Keratinocyte (primary cell): ENCODE measurements at regions not wholly inside any gene's neighbourhood (a gene's known extent, or its start where the extent isn't known, plus 50 kb on each side); places are given as distances from the start of the nearest gene placed in this dataset.

ENCODE experiments used
- DNase-seq: peaks from one replicate; pipeline ENCODE4 v3.0.0-alpha.2; 2011; ENCODE audit warnings: low read depth, missing footprints, low spot score
- FAIRE-seq: peaks from 2 replicates; lab custom pipeline; 2011; peaks lifted over from hg19 to GRCh38; lab: Jason Lieb, UNC
- H2AFZ ChIP-seq: 2 replicates; pipeline ENCODE4 v1.6.0; 2012; ENCODE audit warnings: low read length, control low read depth, inconsistent platforms; ENCODE audit not compliant: control insufficient read depth
- H3K27ac ChIP-seq: 2 replicates; pipeline ENCODE4 v1.5.1; 2011; ENCODE audit warnings: low read length; ENCODE audit not compliant: control insufficient read depth, insufficient read depth
- H3K27me3 ChIP-seq: 3 replicates; pipeline ENCODE4 v1.6.0; 2011; ENCODE audit warnings: low read length; ENCODE audit not compliant: control insufficient read depth, insufficient read depth; ENCODE audit errors: extremely low read depth
- H3K36me3 ChIP-seq, 2 experiments: 2 replicates in 1 of 2; 3 replicates in 1 of 2; pipeline ENCODE4 v1.5.1; 2011; ENCODE audit warnings: low read length in 2 of 2, mild to moderate bottlenecking in 1 of 2; ENCODE audit not compliant: control insufficient read depth in 2 of 2, insufficient read depth in 2 of 2; ENCODE audit errors: extremely low read depth in 1 of 2
- H3K4me1 ChIP-seq: 3 replicates; pipeline ENCODE4 v1.5.1; 2011; ENCODE audit warnings: low read length; ENCODE audit not compliant: control insufficient read depth, insufficient read depth; ENCODE audit errors: extremely low read depth
- H3K4me2 ChIP-seq: 3 replicates; pipeline ENCODE4 v1.6.0; 2011; ENCODE audit warnings: low read depth, low read length; ENCODE audit not compliant: control insufficient read depth, insufficient read depth; ENCODE audit errors: extremely low read depth
- H3K4me3 ChIP-seq, 3 experiments: fragments of 200-600 bp in 1 of 3; sonication (generic) in 1 of 3; 2 replicates in 2 of 3; 3 replicates in 1 of 3; pipeline ENCODE4 v1.5.1; 2011 to 2016; ENCODE audit warnings: low read length in 3 of 3, mild to moderate bottlenecking in 3 of 3, control low read depth in 2 of 3, inconsistent platforms in 1 of 3, low read depth in 1 of 3, mixed read lengths in 1 of 3, mixed run types in 1 of 3, moderate library complexity in 1 of 3; ENCODE audit not compliant: control insufficient read depth in 2 of 3, insufficient read depth in 2 of 3; ENCODE audit errors: extremely low read depth in 1 of 3
- H3K79me2 ChIP-seq: 2 replicates; pipeline ENCODE4 v1.6.0; 2012; ENCODE audit warnings: low read length; ENCODE audit not compliant: control insufficient read depth, insufficient read depth
- H3K9ac ChIP-seq: 3 replicates; pipeline ENCODE4 v1.6.0; 2011; ENCODE audit warnings: low read length; ENCODE audit not compliant: control insufficient read depth, insufficient read depth; ENCODE audit errors: extremely low read depth
- H3K9me1 ChIP-seq: 3 replicates; pipeline ENCODE4 v1.6.0; 2011; ENCODE audit warnings: low read length; ENCODE audit not compliant: control insufficient read depth, insufficient read depth; ENCODE audit errors: extremely low read depth
- H3K9me3 ChIP-seq: 2 replicates; pipeline ENCODE4 v1.5.1; 2012; ENCODE audit warnings: low read depth, low read length; ENCODE audit not compliant: control insufficient read depth
- H4K20me1 ChIP-seq: 3 replicates; pipeline ENCODE4 v1.6.0; 2011; ENCODE audit warnings: low read length; ENCODE audit not compliant: control insufficient read depth, insufficient read depth; ENCODE audit errors: extremely low read depth
- EZH2 ChIP-seq: IDR thresholded peaks from one replicate; pipeline ENCODE4 v1.6.1; 2012; ENCODE audit warnings: inconsistent platforms, mild to moderate bottlenecking, low read length, moderate library complexity
- dilution Hi-C: fragments of 300-500 bp; cut with MboI; formaldehyde crosslinking; loops from one replicate; pipeline ENCODE4 v1.7.0; 2020; ENCODE audit warnings: low sequenced_read_pairs; ENCODE audit not compliant: extremely low pct_ligation_motif_present
- TF ChIP-seq, protein P1 (sequence below), 3 experiments: IDR thresholded peaks in 1 of 3; conservative IDR thresholded peaks in 1 of 3; optimal IDR thresholded peaks in 1 of 3; 2 replicates in 2 of 3; 3 replicates in 1 of 3; pipeline versions ENCODE3 to v1.5.1; 2011; ENCODE audit warnings: low read length in 3 of 3, mild to moderate bottlenecking in 3 of 3, moderate library complexity in 2 of 3, control low read depth in 1 of 3, inconsistent platforms in 1 of 3; ENCODE audit not compliant: insufficient read depth in 2 of 3; ENCODE audit errors: extremely low read depth in 1 of 3

DNA sequence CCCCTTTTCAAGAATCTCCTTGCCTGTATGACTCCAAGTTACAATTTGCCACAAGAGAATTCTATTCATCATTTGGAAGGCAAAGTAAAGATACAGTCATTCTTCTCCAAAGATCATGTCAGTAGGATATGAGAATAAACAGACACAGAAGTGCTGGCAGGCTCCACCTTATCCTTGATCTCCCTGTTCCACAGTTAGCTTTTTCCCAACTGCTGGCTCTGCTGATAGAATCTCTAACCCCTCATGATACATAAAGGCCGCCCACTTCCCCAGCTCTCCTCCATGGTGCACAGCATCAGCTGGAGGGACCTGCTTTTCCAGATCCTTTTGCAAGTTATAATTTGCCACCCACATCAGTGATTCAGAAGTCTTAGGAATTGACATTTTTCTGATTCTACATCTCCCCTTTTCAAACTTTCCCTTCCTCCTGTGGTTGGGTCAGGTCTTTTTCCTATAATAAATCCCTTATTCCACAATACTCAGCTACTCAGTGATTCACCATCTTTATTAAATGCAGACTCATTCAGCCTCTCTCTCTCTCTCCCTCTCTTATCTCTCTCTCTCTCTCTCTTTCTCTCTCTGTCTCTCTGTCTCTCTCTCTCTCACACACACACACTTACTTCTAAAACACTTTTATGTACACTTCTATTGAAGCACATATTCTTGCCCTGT is 465.4 kb downstream of the GBE1 start:
- Histone ChIP-seq H4K20me1 (no peaks in the 10 kb centered on the region), H3K9ac (no peak overlapping the region), H2AFZ (no peak overlapping the region), H3K4me1 (no peaks in the 10 kb centered on the region), H3K9me3 (no peaks in the 10 kb centered on the region), H3K4me3 (no peak overlapping the region), H3K27ac (no peak overlapping the region), H3K36me3 (no peaks in the 10 kb centered on the region), H3K9me1 (no peaks in the 10 kb centered on the region), H3K79me2 (no peaks in the 10 kb centered on the region), H3K4me2 (no peak overlapping the region), H3K27me3 (no peaks in the 10 kb centered on the region)
- TF ChIP-seq, protein P1, sequence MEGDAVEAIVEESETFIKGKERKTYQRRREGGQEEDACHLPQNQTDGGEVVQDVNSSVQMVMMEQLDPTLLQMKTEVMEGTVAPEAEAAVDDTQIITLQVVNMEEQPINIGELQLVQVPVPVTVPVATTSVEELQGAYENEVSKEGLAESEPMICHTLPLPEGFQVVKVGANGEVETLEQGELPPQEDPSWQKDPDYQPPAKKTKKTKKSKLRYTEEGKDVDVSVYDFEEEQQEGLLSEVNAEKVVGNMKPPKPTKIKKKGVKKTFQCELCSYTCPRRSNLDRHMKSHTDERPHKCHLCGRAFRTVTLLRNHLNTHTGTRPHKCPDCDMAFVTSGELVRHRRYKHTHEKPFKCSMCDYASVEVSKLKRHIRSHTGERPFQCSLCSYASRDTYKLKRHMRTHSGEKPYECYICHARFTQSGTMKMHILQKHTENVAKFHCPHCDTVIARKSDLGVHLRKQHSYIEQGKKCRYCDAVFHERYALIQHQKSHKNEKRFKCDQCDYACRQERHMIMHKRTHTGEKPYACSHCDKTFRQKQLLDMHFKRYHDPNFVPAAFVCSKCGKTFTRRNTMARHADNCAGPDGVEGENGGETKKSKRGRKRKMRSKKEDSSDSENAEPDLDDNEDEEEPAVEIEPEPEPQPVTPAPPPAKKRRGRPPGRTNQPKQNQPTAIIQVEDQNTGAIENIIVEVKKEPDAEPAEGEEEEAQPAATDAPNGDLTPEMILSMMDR (optimal IDR thresholded peaks at IDR 0.05 in 1 of 3, IDR thresholded peaks at IDR 0.05 in 1 of 3, conservative IDR thresholded peaks at IDR 0.05 in 1 of 3; ENCODE audit: extremely low read depth in 1 of 3, insufficient read depth in 2 of 3, low read length in 3 of 3), result no peak
- TF ChIP-seq EZH2, result no peak
- FAIRE-seq (no peak), DNase-seq (no peak)
- dilution Hi-C loops, result no loop called here

DNA sequence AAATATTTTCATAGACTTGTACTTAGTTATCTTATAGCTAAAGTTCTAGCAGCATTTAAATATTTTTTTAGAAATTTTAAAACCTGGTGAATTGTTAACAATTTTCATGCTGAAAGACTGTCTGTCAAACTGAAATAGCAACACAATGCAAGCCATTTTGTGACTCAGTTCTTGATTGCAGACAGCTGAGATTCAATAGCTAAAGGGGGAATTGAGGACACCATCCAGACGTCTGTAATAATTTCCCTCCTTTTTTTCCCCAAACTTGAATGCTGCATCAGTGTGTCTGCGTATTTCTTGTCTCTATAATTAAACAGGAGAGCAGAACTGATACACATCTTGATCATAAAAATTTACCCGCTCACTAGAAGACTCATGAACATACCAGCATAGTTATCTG is 468.3 kb downstream of the GBE1 start:
- Histone ChIP-seq H2AFZ (no peak overlapping the region), H3K27ac (no peak overlapping the region), H3K79me2 (no peaks in the 10 kb centered on the region), H3K4me2 (no peak overlapping the region), H3K27me3 (no peaks in the 10 kb centered on the region), H3K4me1 (no peaks in the 10 kb centered on the region), H3K9me1 (no peaks in the 10 kb centered on the region), H3K4me3 (no peak overlapping the region), H3K9me3 (no peaks in the 10 kb centered on the region), H3K9ac (no peak overlapping the region), H3K36me3 (no peaks in the 10 kb centered on the region), H4K20me1 (no peaks in the 10 kb centered on the region)
- TF ChIP-seq EZH2, result no peak
- TF ChIP-seq, protein P1 (optimal IDR thresholded peaks at IDR 0.05 in 1 of 3, IDR thresholded peaks at IDR 0.05 in 1 of 3, conservative IDR thresholded peaks at IDR 0.05 in 1 of 3; ENCODE audit: extremely low read depth in 1 of 3, insufficient read depth in 2 of 3, low read length in 3 of 3), result no peak
- no peak for FAIRE-seq
- dilution Hi-C loops, result no loop called here
- no peak for DNase-seq
